HG03378 (cell line): ENCODE measurements at regions not wholly inside any gene's neighbourhood (a gene's known extent, or its start where the extent isn't known, plus 50 kb on each side); places are given as distances from the start of the nearest gene placed in this dataset.
A peak's percentile ranks its signal among the peaks of the same experiment; 100 is the strongest.
"Not testable (repeated sequence)": the region's sequence is repeated elsewhere in the genome, so short reads cannot be mapped to it uniquely, and the experiment has no call there.

Source experiments
- ATAC-seq: cut with Tn5 transposase; IDR thresholded peaks from one replicate; pipeline ENCODE4 v1.9.1; 2021; ENCODE audit warnings: mild to moderate bottlenecking, moderate library complexity; ENCODE audit not compliant: unreplicated experiment

DNA sequence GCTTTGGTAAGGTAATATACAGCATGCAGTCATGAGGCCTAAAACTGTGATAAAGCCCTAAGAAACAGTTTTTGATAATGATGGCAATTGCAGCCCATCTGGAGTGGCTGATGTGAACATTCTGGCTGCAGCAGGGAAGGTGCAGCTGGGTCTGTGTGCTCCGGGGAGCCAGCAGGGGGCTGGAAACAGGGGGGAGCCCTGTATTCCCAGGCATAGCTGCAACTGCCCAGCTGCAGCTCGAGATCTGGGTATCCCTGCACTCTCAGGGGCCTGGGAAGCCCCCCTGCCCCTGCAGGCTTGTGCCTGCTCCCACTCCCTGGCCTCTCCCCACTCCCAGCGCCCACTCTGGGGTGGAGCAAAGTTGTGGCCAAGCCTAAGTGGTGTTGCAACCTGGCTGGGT, 95.6 kb downstream of the RRAGB start:
- no peak for ATAC-seq

DNA sequence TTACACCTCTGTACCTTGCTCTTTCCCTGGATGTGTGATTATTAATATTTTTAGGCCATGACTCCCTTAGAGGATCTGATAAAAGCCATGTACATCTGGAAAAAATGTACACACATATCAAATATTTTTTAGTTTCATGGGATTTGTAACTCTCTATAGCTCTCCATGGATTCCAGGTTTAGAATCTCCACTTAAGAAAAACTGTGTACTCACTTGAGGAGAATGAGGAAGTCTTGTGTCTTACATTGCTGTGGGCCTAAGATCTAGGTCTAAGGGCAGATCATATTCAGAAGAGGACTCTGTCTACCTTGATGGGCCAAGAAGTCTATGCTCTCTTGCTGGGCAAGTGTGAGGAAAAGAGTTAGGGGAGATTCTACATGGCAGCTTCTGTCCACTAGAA, 98.0 kb downstream of the RRAGB start:
- no peak for ATAC-seq

DNA sequence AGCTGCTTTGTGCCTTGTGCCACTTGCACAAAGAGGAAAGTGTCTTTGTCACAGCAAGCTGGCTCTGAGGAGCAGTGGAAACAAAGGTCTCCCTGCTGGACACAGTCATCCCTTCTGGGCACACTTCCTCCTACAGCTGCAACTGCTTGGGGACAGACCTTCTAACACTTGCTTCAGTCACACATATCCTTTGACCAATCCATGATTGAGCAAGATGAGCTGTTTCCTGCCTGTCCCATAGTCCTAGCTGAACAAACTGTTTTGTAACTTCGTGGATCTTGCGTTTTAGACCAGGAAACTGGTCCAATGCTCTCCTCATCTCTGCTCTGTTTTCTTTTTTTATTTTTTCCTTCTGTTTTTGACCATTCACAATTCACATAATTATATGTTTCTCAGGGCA, 98.5 kb downstream of the RRAGB start:
- ATAC-seq, result no peak

- no peak for ATAC-seq
Observed at GRCh38 chrX:55818673-55819375, 101.3 kb downstream of the RRAGB start.

DNA sequence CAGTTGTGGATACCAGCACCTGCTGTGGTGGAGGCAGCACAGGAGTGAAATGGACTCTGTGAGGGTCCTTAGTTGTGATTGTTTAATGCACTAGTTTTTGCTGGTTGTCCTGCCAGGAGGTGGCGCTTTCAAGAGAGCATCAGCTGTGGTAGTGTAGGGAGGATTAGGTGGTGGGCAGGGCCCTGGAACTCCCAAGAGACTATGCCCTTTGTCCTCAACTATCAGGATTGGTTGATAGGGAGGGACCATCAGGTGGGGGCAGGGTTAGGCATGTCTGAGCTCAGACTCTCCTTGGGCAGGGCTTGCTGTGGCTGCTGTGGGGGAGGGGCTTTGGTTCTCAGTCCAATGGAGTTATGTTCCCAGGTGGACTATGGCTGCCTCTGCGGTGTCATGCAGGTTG, 121.9 kb downstream of the RRAGB start:
- ATAC-seq, result no peak

- ATAC-seq, result no peak
Observed at GRCh38 chrX:55841962-55842752, 124.6 kb downstream of the RRAGB start.

- not testable (repeated sequence) for ATAC-seq
Observed at GRCh38 chrX:55866779-55867178, 149.2 kb downstream of the RRAGB start.

DNA sequence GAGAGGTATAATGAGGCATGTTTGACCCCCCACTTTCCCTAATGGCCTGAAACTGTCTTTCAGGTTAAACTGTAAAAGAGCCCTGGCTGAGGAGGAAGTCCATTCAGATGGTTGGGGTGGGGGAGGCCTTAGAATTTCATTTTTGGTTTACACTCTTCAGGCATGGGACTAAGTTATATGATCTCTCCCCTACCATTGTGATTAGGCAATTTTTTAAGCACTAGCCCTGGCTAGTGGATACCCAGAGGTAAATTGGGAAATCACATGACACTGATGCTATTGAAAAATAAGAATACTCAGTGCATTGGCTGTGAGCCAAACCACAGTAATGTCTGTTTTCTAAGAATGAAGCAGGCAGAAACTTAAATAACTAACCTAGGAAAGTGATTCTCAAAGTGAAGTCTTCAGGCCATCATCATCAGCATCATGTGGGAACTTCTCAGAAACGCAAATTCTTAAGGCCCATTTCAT, 149.7 kb downstream of the RRAGB start:
- peak; percentile 88 for ATAC-seq

GRCh38 chrX:55867708-55868107, 150.2 kb downstream of the RRAGB start:
- peak; percentile 69 for ATAC-seq

GRCh38 chrX:55874807-55875206, 157.3 kb downstream of the RRAGB start:
- ATAC-seq, result peak; percentile 49

GRCh38 chrX:55883541-55883940, 166.0 kb downstream of the RRAGB start:
- not testable (repeated sequence) for ATAC-seq

DNA sequence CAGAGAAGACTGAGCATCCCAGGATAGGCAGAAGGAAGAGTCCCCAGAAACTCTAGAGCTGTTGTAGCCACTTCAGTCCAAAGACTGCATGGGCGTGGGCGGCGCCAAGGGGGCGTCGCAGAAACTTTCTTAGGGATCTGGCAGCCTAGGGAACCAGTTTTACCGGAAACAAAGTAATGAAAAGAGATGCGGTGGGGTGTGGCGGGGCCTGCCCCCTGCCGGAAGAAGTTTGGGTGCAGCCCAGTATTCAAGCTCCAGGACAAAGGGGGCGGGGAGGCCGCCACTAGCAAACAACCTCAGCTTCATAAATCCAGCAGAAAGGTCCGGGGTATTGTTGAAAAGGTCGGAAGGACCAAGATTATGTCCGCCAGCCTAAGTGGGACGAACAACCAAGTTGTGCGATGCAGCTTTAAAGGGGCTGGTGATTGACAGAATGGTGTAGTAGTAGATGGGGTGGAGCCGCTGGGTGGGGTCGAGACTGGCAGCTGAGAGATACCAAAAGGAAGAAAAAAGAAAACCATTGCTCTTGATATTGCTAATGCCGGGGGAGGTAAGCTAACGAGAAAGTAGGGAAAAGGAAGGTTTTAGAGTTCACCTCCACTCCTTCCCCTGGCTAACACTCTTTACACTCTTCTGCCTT, 190.5 kb downstream of the RRAGB start:
- peak; percentile 78 for ATAC-seq

DNA sequence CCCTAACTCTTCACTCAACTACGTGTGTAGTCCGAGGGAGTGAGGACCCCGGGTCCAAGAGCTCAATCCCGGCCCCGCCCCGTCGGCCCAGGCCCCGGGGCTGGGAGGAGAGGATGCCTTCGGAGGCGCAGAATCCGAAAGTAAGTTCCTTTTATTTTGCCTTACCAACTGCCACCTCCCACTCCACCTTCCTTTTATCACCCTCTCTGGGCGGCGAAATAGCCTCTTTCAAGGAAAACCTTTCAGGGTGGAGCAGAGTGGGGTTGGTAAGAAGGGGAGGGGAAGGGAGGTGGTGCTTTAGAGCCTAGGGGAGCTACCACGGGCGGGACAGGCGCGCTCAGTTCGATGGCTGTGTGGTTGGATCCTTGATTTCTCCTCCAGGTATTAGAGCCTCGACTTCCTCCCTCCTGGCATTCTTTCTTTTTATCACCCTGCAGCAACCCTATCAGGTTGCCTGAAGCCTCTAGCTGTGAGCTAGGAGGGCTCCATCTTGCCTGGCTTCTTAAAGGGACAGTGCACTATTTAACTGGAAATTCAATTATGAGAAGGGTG, 191.2 kb downstream of the RRAGB start:
- ATAC-seq, result peak; percentile 48

- ATAC-seq, result peak; percentile 90
Observed at GRCh38 chrX:55919367-55920221, 202.0 kb downstream of the RRAGB start.

DNA sequence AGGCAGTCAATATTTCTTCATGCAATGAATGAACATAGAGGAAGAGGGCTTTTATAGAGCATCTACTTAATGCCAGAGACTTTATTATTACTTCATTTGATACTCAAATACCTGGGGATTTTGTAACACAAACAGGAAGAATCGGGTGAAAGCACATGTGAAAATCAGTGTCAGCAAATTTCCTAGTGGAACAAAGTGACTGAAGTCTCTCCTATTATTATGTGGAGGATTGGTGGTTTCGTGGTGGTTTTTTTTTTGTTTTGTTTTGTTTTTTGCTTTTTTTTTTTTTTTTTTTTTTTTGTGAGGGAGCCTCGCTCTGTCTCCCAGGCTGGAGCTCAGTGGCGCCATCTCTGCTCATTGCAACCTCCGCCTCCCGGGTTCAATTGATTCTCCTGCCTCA, 207.0 kb downstream of the RRAGB start:
- no peak for ATAC-seq

DNA sequence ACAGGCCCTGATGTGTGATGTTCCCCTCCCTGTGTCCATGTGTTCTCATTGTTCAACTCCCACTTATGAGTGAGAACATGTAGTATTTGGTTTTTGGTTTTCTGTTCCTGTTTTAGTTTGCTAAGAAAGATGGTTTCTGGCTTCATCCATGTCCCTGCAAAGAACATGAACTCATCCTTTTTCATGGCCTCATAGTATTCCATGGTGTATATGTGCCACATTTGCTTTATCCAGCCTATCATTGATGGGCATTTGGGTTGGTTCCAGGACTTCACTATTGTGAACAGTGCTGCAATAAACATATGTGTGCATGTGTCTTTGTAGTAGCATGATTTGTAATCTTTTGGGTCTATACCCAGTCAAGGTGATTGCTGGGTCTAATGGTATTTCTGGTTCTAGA, 211.0 kb downstream of the RRAGB start:
- ATAC-seq, result not testable (repeated sequence)
